ENCODE measurements at regions not wholly inside any gene's neighbourhood (a gene's known extent, or its start where the extent isn't known, plus 50 kb on each side); places are given as distances from the start of the nearest gene placed in this dataset.

- TF ChIP-seq EZH2 (IDR thresholded peaks at IDR 0.05) (no peak), POLR2AphosphoS5 (IDR thresholded peaks at IDR 0.05; ENCODE audit: borderline replicate concordance, low read depth, low read length) (no peak)
These were observed 56.8 kb upstream of the TMEM200A start for GRCh38 chr6:130309028-130309427.
